ENCODE measurements at regions not wholly inside any gene's neighbourhood (a gene's known extent, or its start where the extent isn't known, plus 50 kb on each side); places are given as distances from the start of the nearest gene placed in this dataset.

GRCh38 chr6:105644691-105645090 is 241.8 kb upstream of the PREP start:
- 94% methylated on average over 3 of the region's 3 CpGs for WGBS
- Histone ChIP-seq H3K4me1 (ENCODE audit: insufficient read depth, low read length) (peaks cover 9% of the 10 kb centered on the region; the same call in 1 of the 2 replicates), H3K4me3 (ENCODE audit: low read length) (no peak overlapping the region), H3K9ac (ENCODE audit: low read depth, low read length) (no peak overlapping the region), H3K27me3 (ENCODE audit: insufficient read depth, low read length) (no peaks in the 10 kb centered on the region), H3K9me3 (ENCODE audit: insufficient read depth, low read depth, low read length) (no peaks in the 10 kb centered on the region), H3K27ac (ENCODE audit: low read depth, low read length) (no peak overlapping the region), H3K36me3 (ENCODE audit: insufficient read depth, low read length) (no peaks in the 10 kb centered on the region)

- H3K27me3 ChIP-seq (ENCODE audit: insufficient read depth, low read length), result no peaks in the 10 kb centered on the region
- peaks cover 9% of the 10 kb centered on the region; the same call in 1 of the 2 replicates for H3K4me1 ChIP-seq (ENCODE audit: insufficient read depth, low read length)
- H3K27ac ChIP-seq (ENCODE audit: low read depth, low read length), result no peak overlapping the region
- no peaks in the 10 kb centered on the region for H3K36me3 ChIP-seq (ENCODE audit: insufficient read depth, low read length)
- 95% methylated on average over 2 of the region's 2 CpGs for WGBS
- no peak overlapping the region for H3K9ac ChIP-seq (ENCODE audit: low read depth, low read length)
- H3K4me3 ChIP-seq (ENCODE audit: low read length), result no peak overlapping the region
- H3K9me3 ChIP-seq (ENCODE audit: insufficient read depth, low read depth, low read length), result no peaks in the 10 kb centered on the region
Observed at GRCh38 chr6:105644073-105644489, 241.2 kb upstream of the PREP start.

- no peaks in the 10 kb centered on the region for H3K27me3 ChIP-seq (ENCODE audit: insufficient read depth, low read length)
- no peak overlapping the region for H3K27ac ChIP-seq (ENCODE audit: low read depth, low read length)
- H3K9ac ChIP-seq (ENCODE audit: low read depth, low read length), result no peak overlapping the region
- no peaks in the 10 kb centered on the region for H3K36me3 ChIP-seq (ENCODE audit: insufficient read depth, low read length)
- H3K9me3 ChIP-seq (ENCODE audit: insufficient read depth, low read depth, low read length), result no peaks in the 10 kb centered on the region
- H3K4me3 ChIP-seq (ENCODE audit: low read length), result no peak overlapping the region
- H3K4me1 ChIP-seq (ENCODE audit: insufficient read depth, low read length), result no peaks in the 10 kb centered on the region
- 92% methylated on average over 4 of the region's 4 CpGs for WGBS
Observed at GRCh38 chr6:105642708-105643107, 239.8 kb upstream of the PREP start.

- Histone ChIP-seq H3K9me3 (ENCODE audit: insufficient read depth, low read depth, low read length) (no peaks in the 10 kb centered on the region), H3K4me1 (ENCODE audit: insufficient read depth, low read length) (no peaks in the 10 kb centered on the region), H3K27me3 (ENCODE audit: insufficient read depth, low read length) (no peaks in the 10 kb centered on the region), H3K36me3 (ENCODE audit: insufficient read depth, low read length) (no peaks in the 10 kb centered on the region), H3K4me3 (ENCODE audit: low read length) (no peak overlapping the region), H3K27ac (ENCODE audit: low read depth, low read length) (no peak overlapping the region), H3K9ac (ENCODE audit: low read depth, low read length) (no peak overlapping the region)
- WGBS, result 93% methylated on average over 1 of the region's 1 CpG
Observed at GRCh38 chr6:105641504-105641903, 238.6 kb upstream of the PREP start.

- Histone ChIP-seq H3K9ac (ENCODE audit: low read depth, low read length) (no peak overlapping the region), H3K27ac (ENCODE audit: low read depth, low read length) (no peak overlapping the region), H3K27me3 (ENCODE audit: insufficient read depth, low read length) (no peaks in the 10 kb centered on the region), H3K4me1 (ENCODE audit: insufficient read depth, low read length) (no peaks in the 10 kb centered on the region), H3K4me3 (ENCODE audit: low read length) (no peak overlapping the region), H3K9me3 (ENCODE audit: insufficient read depth, low read depth, low read length) (no peaks in the 10 kb centered on the region), H3K36me3 (ENCODE audit: insufficient read depth, low read length) (no peaks in the 10 kb centered on the region)
- 90% methylated on average over 2 of the region's 2 CpGs for WGBS
Observed at GRCh38 chr6:105639124-105639523, 236.2 kb upstream of the PREP start.

GRCh38 chr6:105633814-105634213 is 230.9 kb upstream of the PREP start:
- Histone ChIP-seq H3K9ac (ENCODE audit: low read depth, low read length) (no peak overlapping the region), H3K27me3 (ENCODE audit: insufficient read depth, low read length) (no peaks in the 10 kb centered on the region), H3K4me1 (ENCODE audit: insufficient read depth, low read length) (no peaks in the 10 kb centered on the region), H3K27ac (ENCODE audit: low read depth, low read length) (no peak overlapping the region), H3K9me3 (ENCODE audit: insufficient read depth, low read depth, low read length) (no peaks in the 10 kb centered on the region), H3K4me3 (ENCODE audit: low read length) (no peak overlapping the region), H3K36me3 (ENCODE audit: insufficient read depth, low read length) (no peaks in the 10 kb centered on the region)

GRCh38 chr6:105628156-105628860 is 225.4 kb upstream of the PREP start:
- Histone ChIP-seq H3K4me3 (ENCODE audit: low read length) (no peak overlapping the region), H3K36me3 (ENCODE audit: insufficient read depth, low read length) (no peaks in the 10 kb centered on the region), H3K9me3 (ENCODE audit: insufficient read depth, low read depth, low read length) (no peaks in the 10 kb centered on the region), H3K9ac (ENCODE audit: low read depth, low read length) (no peak overlapping the region), H3K27me3 (ENCODE audit: insufficient read depth, low read length) (no peaks in the 10 kb centered on the region), H3K4me1 (ENCODE audit: insufficient read depth, low read length) (no peaks in the 10 kb centered on the region), H3K27ac (ENCODE audit: low read depth, low read length) (no peak overlapping the region)
- 96% methylated on average over 7 of the region's 7 CpGs for WGBS

- no peaks in the 10 kb centered on the region for H3K27me3 ChIP-seq (ENCODE audit: insufficient read depth, low read length)
- no peaks in the 10 kb centered on the region for H3K9me3 ChIP-seq (ENCODE audit: insufficient read depth, low read depth, low read length)
- H3K4me3 ChIP-seq (ENCODE audit: low read length), result no peak overlapping the region
- whole genome bisulfite sequencing, result 97% methylated on average over 2 of the region's 2 CpGs
- H3K27ac ChIP-seq (ENCODE audit: low read depth, low read length), result no peak overlapping the region
- no peak overlapping the region for H3K9ac ChIP-seq (ENCODE audit: low read depth, low read length)
- H3K36me3 ChIP-seq (ENCODE audit: insufficient read depth, low read length), result no peaks in the 10 kb centered on the region
- H3K4me1 ChIP-seq (ENCODE audit: insufficient read depth, low read length), result no peaks in the 10 kb centered on the region
Observed at GRCh38 chr6:105626295-105627158, 223.6 kb upstream of the PREP start.

- 94% methylated on average over 3 of the region's 3 CpGs for WGBS
- Histone ChIP-seq H3K9me3 (ENCODE audit: insufficient read depth, low read depth, low read length) (no peaks in the 10 kb centered on the region), H3K4me1 (ENCODE audit: insufficient read depth, low read length) (no peaks in the 10 kb centered on the region)
Observed at GRCh38 chr6:105624021-105624420, 221.1 kb upstream of the PREP start.

GRCh38 chr6:105622226-105622625 is 219.3 kb upstream of the PREP start:
- no peak overlapping the region for H3K27ac ChIP-seq (ENCODE audit: low read depth, low read length)
- no peaks in the 10 kb centered on the region for H3K9me3 ChIP-seq (ENCODE audit: insufficient read depth, low read depth, low read length)
- no peak overlapping the region for H3K9ac ChIP-seq (ENCODE audit: low read depth, low read length)
- no peaks in the 10 kb centered on the region for H3K4me1 ChIP-seq (ENCODE audit: insufficient read depth, low read length)
- WGBS, result 97% methylated on average over 3 of the region's 3 CpGs
- H3K27me3 ChIP-seq (ENCODE audit: insufficient read depth, low read length), result no peaks in the 10 kb centered on the region
- no peaks in the 10 kb centered on the region for H3K36me3 ChIP-seq (ENCODE audit: insufficient read depth, low read length)
- H3K4me3 ChIP-seq (ENCODE audit: low read length), result no peak overlapping the region

More at GRCh38 chr6:105624021-105624420, 221.1 kb upstream of the PREP start:
- no peak overlapping the region for H3K4me3 ChIP-seq (ENCODE audit: low read length)
- H3K36me3 ChIP-seq (ENCODE audit: insufficient read depth, low read length), result no peaks in the 10 kb centered on the region
- H3K27me3 ChIP-seq (ENCODE audit: insufficient read depth, low read length), result no peaks in the 10 kb centered on the region
- no peak overlapping the region for H3K9ac ChIP-seq (ENCODE audit: low read depth, low read length)
- H3K27ac ChIP-seq (ENCODE audit: low read depth, low read length), result no peak overlapping the region

GRCh38 chr6:105621564-105622175 is 218.8 kb upstream of the PREP start:
- H3K9ac ChIP-seq (ENCODE audit: low read depth, low read length), result no peak overlapping the region
- no peak overlapping the region for H3K27ac ChIP-seq (ENCODE audit: low read depth, low read length)
- WGBS, result 94% methylated on average over 6 of the region's 6 CpGs
- no peaks in the 10 kb centered on the region for H3K36me3 ChIP-seq (ENCODE audit: insufficient read depth, low read length)
- H3K27me3 ChIP-seq (ENCODE audit: insufficient read depth, low read length), result no peaks in the 10 kb centered on the region
- no peak overlapping the region for H3K4me3 ChIP-seq (ENCODE audit: low read length)
- H3K9me3 ChIP-seq (ENCODE audit: insufficient read depth, low read depth, low read length), result no peaks in the 10 kb centered on the region
- no peaks in the 10 kb centered on the region for H3K4me1 ChIP-seq (ENCODE audit: insufficient read depth, low read length)

All from HUES64 (cell line).